H9 (cell line): ENCODE measurements at regions not wholly inside any gene's neighbourhood (a gene's known extent, or its start where the extent isn't known, plus 50 kb on each side); places are given as distances from the start of the nearest gene placed in this dataset.

ENCODE experiments used
- DNase-seq: peaks from one replicate; pipeline ENCODE4 v3.0.0-alpha.2; 2017
- H2AFZ ChIP-seq: one replicate; pipeline ENCODE4 v1.6.1; 2013; ENCODE audit warnings: mild to moderate bottlenecking, low read length, control low read depth, moderate library complexity
- H2AK5ac ChIP-seq: 2 replicates; pipeline ENCODE4 v1.6.1; 2013; ENCODE audit warnings: low read length, control low read depth, mixed read lengths; ENCODE audit not compliant: insufficient read length
- H2BK120ac ChIP-seq: one replicate; pipeline ENCODE4 v1.6.1; 2013; ENCODE audit warnings: low read depth, mild to moderate bottlenecking, low read length, control low read depth, inconsistent platforms; ENCODE audit not compliant: poor library complexity, severe bottlenecking
- H2BK12ac ChIP-seq: 2 replicates; pipeline ENCODE4 v1.6.1; 2013; ENCODE audit warnings: low read length, control low read depth, mixed read lengths, low read depth; ENCODE audit not compliant: insufficient read length
- H2BK15ac ChIP-seq: 2 replicates; pipeline ENCODE4 v1.6.1; 2013; ENCODE audit warnings: low read depth, low read length, control low read depth
- H2BK20ac ChIP-seq: one replicate; pipeline ENCODE4 v1.6.1; 2013; ENCODE audit warnings: low read depth, mild to moderate bottlenecking, low read length, control low read depth, inconsistent platforms; ENCODE audit not compliant: poor library complexity, severe bottlenecking
- H2BK5ac ChIP-seq: 2 replicates; pipeline ENCODE4 v1.6.1; 2013; ENCODE audit warnings: low read length, control low read depth, mixed read lengths; ENCODE audit not compliant: insufficient read length
- H3K14ac ChIP-seq: 2 replicates; pipeline ENCODE4 v1.6.1; 2013; ENCODE audit warnings: low read length, control low read depth; ENCODE audit not compliant: insufficient read depth
- H3K18ac ChIP-seq: 2 replicates; pipeline ENCODE4 v1.6.1; 2013; ENCODE audit warnings: low read depth, mild to moderate bottlenecking, mixed read lengths, low read length, control low read depth; ENCODE audit not compliant: insufficient read length
- H3K23ac ChIP-seq: 2 replicates; pipeline ENCODE4 v1.6.1; 2013; ENCODE audit warnings: low read length, control low read depth, mixed read lengths, low read depth; ENCODE audit not compliant: insufficient read length
- H3K23me2 ChIP-seq: 2 replicates; pipeline ENCODE4 v1.6.1; 2013; ENCODE audit warnings: low read depth, mild to moderate bottlenecking, mixed read lengths, low read length, control low read depth; ENCODE audit not compliant: insufficient read length, poor library complexity, severe bottlenecking
- H3K27ac ChIP-seq: 2 replicates; pipeline ENCODE4 v1.5.1; 2013; ENCODE audit warnings: low read length, control low read depth, mixed read lengths, low read depth; ENCODE audit not compliant: insufficient read length
- H3K27me3 ChIP-seq: 2 replicates; pipeline ENCODE4 v1.6.1; 2013; ENCODE audit warnings: low read length, control low read depth, inconsistent platforms; ENCODE audit not compliant: insufficient read depth
- H3K4ac ChIP-seq: 2 replicates; pipeline ENCODE4 v1.6.1; 2013; ENCODE audit warnings: low read depth, mild to moderate bottlenecking, control low read depth, inconsistent platforms, low read length, moderate library complexity
- H3K4me1 ChIP-seq: 2 replicates; pipeline ENCODE4 v1.6.1; 2013; ENCODE audit warnings: low read length, control low read depth, inconsistent platforms; ENCODE audit not compliant: insufficient read depth
- H3K4me2 ChIP-seq: 2 replicates; pipeline ENCODE4 v1.6.1; 2013; ENCODE audit warnings: low read length, control low read depth, mixed read lengths; ENCODE audit not compliant: insufficient read length, insufficient read depth
- H3K56ac ChIP-seq: 2 replicates; pipeline ENCODE4 v1.6.1; 2013; ENCODE audit warnings: low read depth, mild to moderate bottlenecking, mixed read lengths, low read length, control low read depth; ENCODE audit not compliant: insufficient read length
- H3K79me1 ChIP-seq: 2 replicates; pipeline ENCODE4 v1.6.1; 2013; ENCODE audit warnings: low read depth, mild to moderate bottlenecking, moderate library complexity, low read length, control low read depth, inconsistent platforms; ENCODE audit not compliant: insufficient read depth, poor library complexity, severe bottlenecking
- H3K79me2 ChIP-seq: 2 replicates; pipeline ENCODE4 v1.6.1; 2013; ENCODE audit warnings: low read length, control low read depth, inconsistent platforms; ENCODE audit not compliant: insufficient read depth
- H3K9ac ChIP-seq: 2 replicates; pipeline ENCODE4 v1.6.1; 2013; ENCODE audit warnings: low read length, control low read depth, mixed read lengths; ENCODE audit not compliant: insufficient read length; ENCODE audit errors: extremely low read depth
- H3K9me3 ChIP-seq: one replicate; pipeline ENCODE4 v1.6.1; 2013; ENCODE audit warnings: low read depth, low read length, inconsistent platforms; ENCODE audit not compliant: control insufficient read depth
- H3T11ph ChIP-seq: one replicate; pipeline ENCODE4 v1.6.1; 2013; ENCODE audit warnings: mild to moderate bottlenecking, low read length, control low read depth, inconsistent platforms
- H4K20me1 ChIP-seq: one replicate; pipeline ENCODE4 v1.6.1; 2013; ENCODE audit not compliant: control insufficient read depth, insufficient read length, insufficient read depth
- H4K5ac ChIP-seq: 2 replicates; pipeline ENCODE4 v1.6.1; 2013; ENCODE audit warnings: low read depth, mild to moderate bottlenecking, mixed read lengths, low read length, control low read depth; ENCODE audit not compliant: insufficient read length
- H4K8ac ChIP-seq: replicated peaks from 2 replicates; pipeline ENCODE4 v1.6.1; 2013; ENCODE audit warnings: low read length, control low read depth, mixed read lengths, low read depth; ENCODE audit not compliant: insufficient read length
- H4K91ac ChIP-seq: 2 replicates; pipeline ENCODE4 v1.6.1; 2013; ENCODE audit warnings: low read depth, mild to moderate bottlenecking, moderate library complexity, mixed read lengths, low read length, control low read depth; ENCODE audit not compliant: insufficient read length
- H3K27ac Mint-ChIP-seq, 3 experiments: 2 replicates in 2 of 3; 3 replicates in 1 of 3; pipeline ENCODE4 v1.8.0; 2020 to 2021; ENCODE audit warnings: mixed read lengths in 3 of 3, mild to moderate bottlenecking in 1 of 3, moderate library complexity in 1 of 3
- H3K27me3 Mint-ChIP-seq: 2 replicates; pipeline ENCODE4 v1.8.0; 2021; ENCODE audit warnings: low read depth, mild to moderate bottlenecking, moderate library complexity, mixed read lengths
- H3K36me3 Mint-ChIP-seq, 3 experiments: 2 replicates in 2 of 3; 3 replicates in 1 of 3; pipeline ENCODE4 v1.8.0; 2020 to 2021; ENCODE audit warnings: low read depth in 3 of 3, mixed read lengths in 3 of 3; ENCODE audit not compliant: insufficient read depth in 1 of 3
- H3K4me1 Mint-ChIP-seq, 2 experiments: 2 replicates each; pipeline ENCODE4 v1.8.0; 2020; ENCODE audit warnings: mixed read lengths in 2 of 2
- H3K4me3 Mint-ChIP-seq, 2 experiments: 2 replicates in 1 of 2; 3 replicates in 1 of 2; pipeline ENCODE4 v1.8.0; 2020 to 2021; ENCODE audit warnings: mild to moderate bottlenecking in 2 of 2, mixed read lengths in 2 of 2, moderate library complexity in 1 of 2
- H3K9me3 Mint-ChIP-seq, 2 experiments: 2 replicates in 1 of 2; 3 replicates in 1 of 2; pipeline ENCODE4 v1.8.0; 2020; ENCODE audit warnings: mild to moderate bottlenecking in 2 of 2, mixed read lengths in 2 of 2, moderate library complexity in 1 of 2
- CTCF ChIP-seq: fragments of 200-600 bp; sonication (generic); conservative IDR thresholded peaks from 3 replicates; pipeline ENCODE4 v1.8.0; 2021; ENCODE audit warnings: antibody characterized with exemption, mild to moderate bottlenecking
- WGBS: extraction: QIAGEN DNeasy Blood & Tissue Kit; methylation state at CpG from one replicate; pipeline ENCODE4 v1.1.7; 2013; ENCODE audit warnings: missing lambda C conversion rate, low lambda C conversion rate, mixed read lengths; ENCODE audit not compliant: insufficient read length; ENCODE audit errors: extremely low coverage; 5-methylcytosine and 5-hydroxymethylcytosine counted together

DNA sequence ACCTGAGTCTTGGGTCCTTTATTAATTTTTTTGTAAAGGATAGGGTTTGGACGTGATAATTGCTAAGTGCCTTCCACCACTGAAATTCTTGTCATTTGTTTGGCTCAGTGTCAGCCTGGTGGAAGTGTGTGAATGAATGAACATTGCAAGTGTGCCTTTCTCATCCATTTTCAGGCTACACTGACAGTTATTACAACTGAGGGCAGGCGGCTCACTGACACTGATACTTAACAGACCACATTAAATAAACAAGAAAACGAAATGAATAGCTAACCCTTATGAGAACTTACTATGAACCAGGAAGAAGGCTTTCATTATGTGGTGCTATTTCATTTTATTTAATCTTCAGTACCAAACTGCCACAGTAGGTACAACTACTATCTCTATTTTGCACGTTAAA lies 188.8 kb upstream of the CRBN start:
- Histone ChIP-seq H3K18ac (no peak overlapping the region), H3K27ac (no peak overlapping the region), H3K56ac (no peak overlapping the region), H3K4me2 (no peak overlapping the region), H3K23ac (no peak overlapping the region), H4K91ac (no peak overlapping the region), H4K20me1 (no peaks in the 10 kb centered on the region), H3K27me3 (no peaks in the 10 kb centered on the region), H4K8ac (no peak overlapping the region), H2BK5ac (no peak overlapping the region), H2BK12ac (no peak overlapping the region), H3K79me1 (no peaks in the 10 kb centered on the region), H2AK5ac (no peak overlapping the region), H4K5ac (no peak overlapping the region), H3K9ac (no peak overlapping the region), H2AFZ (no peak overlapping the region), H3K4me1 (no peaks in the 10 kb centered on the region), H2BK15ac (no peak overlapping the region), H2BK20ac (no peak overlapping the region), H3K9me3 (no peaks in the 10 kb centered on the region), H2BK120ac (no peak overlapping the region), H3T11ph (no peak overlapping the region), H3K23me2 (no peaks in the 10 kb centered on the region), H3K14ac (no peak overlapping the region), H3K79me2 (no peaks in the 10 kb centered on the region), H3K4ac (no peak overlapping the region)
- H3K36me3 Mint-ChIP-seq: no peaks in the 10 kb centered on the region
- no peaks in the 10 kb centered on the region; the same call in 1 of the 2 replicates for H3K27me3 Mint-ChIP-seq
- no CpG with 5 or more reads among the region's 4 CpGs for WGBS
- no peak overlapping the region for H3K27ac Mint-ChIP-seq
- H3K4me1 Mint-ChIP-seq: no peaks in the 10 kb centered on the region
- H3K4me3 Mint-ChIP-seq: no peak overlapping the region
- no peak for DNase-seq
- TF ChIP-seq CTCF: no peak
- no peaks in the 10 kb centered on the region; a peak in 1 of 5 replicates for H3K9me3 Mint-ChIP-seq
